Retinal pigment epithelial cell (primary cell): ENCODE measurements at regions not wholly inside any gene's neighbourhood (a gene's known extent, or its start where the extent isn't known, plus 50 kb on each side); places are given as distances from the start of the nearest gene placed in this dataset.
"Not testable (repeated sequence)": the region's sequence is repeated elsewhere in the genome, so short reads cannot be mapped to it uniquely, and the experiment has no call there.

ENCODE experiments used
- DNase-seq: peaks from one replicate; pipeline ENCODE4 v3.0.0-alpha.2; 2010; ENCODE audit warnings: low read depth
- H3K4me3 ChIP-seq: 2 replicates; pipeline ENCODE4 v1.5.1; 2011; ENCODE audit warnings: mild to moderate bottlenecking, low read length, control low read depth, moderate library complexity
- CTCF ChIP-seq: conservative IDR thresholded peaks from 2 replicates; pipeline ENCODE4 v1.5.1; 2011; ENCODE audit warnings: low read depth, low read length, control low read depth, inconsistent platforms

- no peak for TF ChIP-seq CTCF
- DNase-seq = no peak
- no peak overlapping the region for H3K4me3 ChIP-seq
Observed at GRCh38 chr6:9702914-9703313, 712.0 kb downstream of the TFAP2A start.

GRCh38 chr6:9699888-9700287, 715.0 kb downstream of the TFAP2A start:
- H3K4me3 ChIP-seq = no peak overlapping the region
- no peak for TF ChIP-seq CTCF
- no peak for DNase-seq

GRCh38 chr6:9697263-9697931, 717.5 kb downstream of the TFAP2A start:
- no peak overlapping the region for H3K4me3 ChIP-seq
- TF ChIP-seq CTCF = no peak
- DNase-seq = no peak

- no peak for TF ChIP-seq CTCF
- DNase-seq = no peak
Observed at GRCh38 chr6:9690388-9690787, 724.5 kb downstream of the TFAP2A start.

GRCh38 chr6:9680727-9681126, 734.1 kb downstream of the TFAP2A start:
- not testable (repeated sequence) for H3K4me3 ChIP-seq

More at GRCh38 chr6:9690388-9690787, 724.5 kb downstream of the TFAP2A start:
- H3K4me3 ChIP-seq = no peak overlapping the region

GRCh38 chr6:9675122-9675521, 739.8 kb downstream of the TFAP2A start:
- no peak for DNase-seq
- TF ChIP-seq CTCF = no peak
- no peak overlapping the region for H3K4me3 ChIP-seq

More at GRCh38 chr6:9680727-9681126, 734.1 kb downstream of the TFAP2A start:
- not testable (repeated sequence) for DNase-seq

GRCh38 chr6:9659848-9660247, 755.0 kb downstream of the TFAP2A start:
- H3K4me3 ChIP-seq = no peak overlapping the region
- TF ChIP-seq CTCF = no peak
- no peak for DNase-seq
